Neural progenitor cell (in vitro differentiated cells): ENCODE measurements at regions not wholly inside any gene's neighbourhood (a gene's known extent, or its start where the extent isn't known, plus 50 kb on each side); places are given as distances from the start of the nearest gene placed in this dataset.

Experiments used
- DNase-seq: peaks from one replicate; pipeline ENCODE4 v3.0.0-alpha.2; 2016; ENCODE audit warnings: low spot score
- H2AFZ ChIP-seq: fragments of 200-600 bp; sonication (generic); replicated peaks from 2 replicates; pipeline ENCODE4 v1.6.1; 2016; ENCODE audit warnings: antibody characterized with exemption
- H3F3A ChIP-seq: fragments of 200-600 bp; sonication (generic); 2 replicates; pipeline ENCODE4 v1.6.1; 2016; ENCODE audit warnings: antibody characterized with exemption, low read depth
- H3K27ac ChIP-seq: fragments of 200-600 bp; sonication (generic); 2 replicates; pipeline ENCODE4 v1.5.1; 2016; ENCODE audit warnings: mild to moderate bottlenecking
- H3K27me3 ChIP-seq: fragments of 200-600 bp; sonication (generic); 2 replicates; pipeline ENCODE4 v1.6.1; 2016; ENCODE audit warnings: mild to moderate bottlenecking, moderate library complexity
- H3K36me3 ChIP-seq: fragments of 200-600 bp; sonication (generic); 2 replicates; pipeline ENCODE4 v1.5.1; 2016
- H3K4me1 ChIP-seq: fragments of 200-600 bp; sonication (generic); 2 replicates; pipeline ENCODE4 v1.6.1; 2016; ENCODE audit warnings: mixed run types
- H3K4me2 ChIP-seq: fragments of 200-600 bp; sonication (generic); 2 replicates; pipeline ENCODE4 v1.6.1; 2016
- H3K4me3 ChIP-seq: fragments of 200-600 bp; sonication (generic); 2 replicates; pipeline ENCODE4 v1.5.1; 2016
- H3K79me2 ChIP-seq: fragments of 200-600 bp; sonication (generic); 2 replicates; pipeline ENCODE4 v1.6.1; 2016; ENCODE audit warnings: low read depth
- H3K9ac ChIP-seq: fragments of 200-600 bp; sonication (generic); 2 replicates; pipeline ENCODE4 v1.6.1; 2016
- H3K9me3 ChIP-seq: fragments of 200-600 bp; sonication (generic); 2 replicates; pipeline ENCODE4 v1.5.1; 2016; ENCODE audit warnings: low read depth
- H4K20me1 ChIP-seq: fragments of 200-600 bp; sonication (generic); 2 replicates; pipeline ENCODE4 v1.6.1; 2016; ENCODE audit warnings: low read depth
- H3K27ac Mint-ChIP-seq: 3 replicates; pipeline ENCODE4 v1.8.0; 2021; ENCODE audit warnings: mixed read lengths
- H3K27me3 Mint-ChIP-seq: 2 replicates; pipeline ENCODE4 v1.8.0; 2022; ENCODE audit warnings: low read depth, mild to moderate bottlenecking, inconsistent platforms, moderate library complexity, mixed read lengths; ENCODE audit not compliant: insufficient read depth
- H3K36me3 Mint-ChIP-seq: 3 replicates; pipeline ENCODE4 v1.8.0; 2021; ENCODE audit warnings: mixed read lengths
- H3K4me1 Mint-ChIP-seq: 3 replicates; pipeline ENCODE4 v1.8.0; 2021; ENCODE audit warnings: mixed read lengths
- H3K4me3 Mint-ChIP-seq: 3 replicates; pipeline ENCODE4 v1.8.0; 2021; ENCODE audit warnings: mild to moderate bottlenecking, moderate library complexity, mixed read lengths
- H3K9me3 Mint-ChIP-seq: 3 replicates; pipeline ENCODE4 v1.8.0; 2020; ENCODE audit warnings: mixed read lengths
- EZH2 ChIP-seq: fragments of 200-600 bp; sonication (generic); IDR thresholded peaks from 2 replicates; pipeline ENCODE4 v1.6.1; 2017; ENCODE audit warnings: antibody characterized with exemption, mild to moderate bottlenecking, moderate library complexity
- EZH2phosphoT487 ChIP-seq: fragments of 200-600 bp; sonication (generic); IDR thresholded peaks from 2 replicates; pipeline ENCODE4 v1.6.1; 2017; ENCODE audit warnings: antibody characterized with exemption
- TF ChIP-seq, protein P1 (sequence below): fragments of 200-600 bp; sonication (generic); IDR thresholded peaks from 2 replicates; pipeline ENCODE4 v1.5.1; 2017; ENCODE audit warnings: antibody characterized with exemption, mild to moderate bottlenecking

- Histone ChIP-seq H3K79me2 (peaks cover 45% of the 10 kb centered on the region), H3K27ac (no peak overlapping the region), H4K20me1 (no peaks in the 10 kb centered on the region), H3K4me3 (no peak overlapping the region), H2AFZ (no peak overlapping the region), H3K36me3 (peaks cover 3% of the 10 kb centered on the region), H3K9me3 (peaks cover 6% of the 10 kb centered on the region), H3F3A (no peaks in the 10 kb centered on the region), H3K4me2 (no peak overlapping the region), H3K27me3 (no peaks in the 10 kb centered on the region), H3K4me1 (peaks cover 15% of the 10 kb centered on the region), H3K9ac (no peak overlapping the region)
- peaks cover 17% of the 10 kb centered on the region for H3K4me1 Mint-ChIP-seq
- H3K27me3 Mint-ChIP-seq = no peaks in the 10 kb centered on the region
- H3K9me3 Mint-ChIP-seq = peaks cover 31% of the 10 kb centered on the region
- peaks cover 42% of the 10 kb centered on the region for H3K36me3 Mint-ChIP-seq
- H3K4me3 Mint-ChIP-seq = no peak overlapping the region
- TF ChIP-seq, protein P1, sequence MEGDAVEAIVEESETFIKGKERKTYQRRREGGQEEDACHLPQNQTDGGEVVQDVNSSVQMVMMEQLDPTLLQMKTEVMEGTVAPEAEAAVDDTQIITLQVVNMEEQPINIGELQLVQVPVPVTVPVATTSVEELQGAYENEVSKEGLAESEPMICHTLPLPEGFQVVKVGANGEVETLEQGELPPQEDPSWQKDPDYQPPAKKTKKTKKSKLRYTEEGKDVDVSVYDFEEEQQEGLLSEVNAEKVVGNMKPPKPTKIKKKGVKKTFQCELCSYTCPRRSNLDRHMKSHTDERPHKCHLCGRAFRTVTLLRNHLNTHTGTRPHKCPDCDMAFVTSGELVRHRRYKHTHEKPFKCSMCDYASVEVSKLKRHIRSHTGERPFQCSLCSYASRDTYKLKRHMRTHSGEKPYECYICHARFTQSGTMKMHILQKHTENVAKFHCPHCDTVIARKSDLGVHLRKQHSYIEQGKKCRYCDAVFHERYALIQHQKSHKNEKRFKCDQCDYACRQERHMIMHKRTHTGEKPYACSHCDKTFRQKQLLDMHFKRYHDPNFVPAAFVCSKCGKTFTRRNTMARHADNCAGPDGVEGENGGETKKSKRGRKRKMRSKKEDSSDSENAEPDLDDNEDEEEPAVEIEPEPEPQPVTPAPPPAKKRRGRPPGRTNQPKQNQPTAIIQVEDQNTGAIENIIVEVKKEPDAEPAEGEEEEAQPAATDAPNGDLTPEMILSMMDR = no peak
- TF ChIP-seq EZH2phosphoT487 (no peak), EZH2 (no peak)
- DNase-seq = no peak
- no peak overlapping the region for H3K27ac Mint-ChIP-seq
These were observed 97.3 kb downstream of the GEMIN8 start for GRCh38 chrX:13932416-13932815.

DNA sequence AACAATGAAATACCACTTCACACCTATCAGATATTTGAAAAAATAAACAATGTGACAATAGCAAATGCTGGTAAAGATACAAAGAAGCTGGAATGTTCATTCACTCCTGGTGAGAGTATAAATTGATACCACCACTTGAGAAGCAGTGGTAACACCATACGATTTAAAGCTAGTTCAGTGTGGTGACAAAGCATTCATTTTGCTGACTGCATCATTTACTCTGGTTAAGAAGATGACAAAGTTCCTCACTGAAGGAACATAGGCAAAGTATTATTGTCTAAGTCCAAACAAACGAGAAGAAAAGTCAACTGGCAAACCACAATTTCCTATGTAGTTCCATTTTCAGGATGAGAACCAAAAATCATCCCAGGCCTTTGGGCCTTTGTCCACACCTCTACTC, 102.5 kb downstream of the GEMIN8 start:
- H3K27me3 Mint-ChIP-seq = no peaks in the 10 kb centered on the region
- H3K9me3 ChIP-seq = peaks cover 9% of the 10 kb centered on the region
- no peak overlapping the region for H3K4me3 ChIP-seq
- peaks cover 26% of the 10 kb centered on the region for H3K9me3 Mint-ChIP-seq
- H3K27me3 ChIP-seq = no peaks in the 10 kb centered on the region
- no peaks in the 10 kb centered on the region for H4K20me1 ChIP-seq
- H3K4me1 Mint-ChIP-seq = no peaks in the 10 kb centered on the region
- peaks cover 33% of the 10 kb centered on the region for H3K36me3 Mint-ChIP-seq
- TF ChIP-seq, protein P1 = no peak
- no peak for TF ChIP-seq EZH2phosphoT487
- no peak for TF ChIP-seq EZH2
- peaks cover 3% of the 10 kb centered on the region for H3K4me1 ChIP-seq
- H3K4me3 Mint-ChIP-seq = no peak overlapping the region
- H3K27ac Mint-ChIP-seq = no peak overlapping the region
- no peak overlapping the region for H3K4me2 ChIP-seq
- H3K36me3 ChIP-seq = peaks cover 3% of the 10 kb centered on the region
- no peak overlapping the region for H3K9ac ChIP-seq
- H2AFZ ChIP-seq = no peak overlapping the region
- H3K79me2 ChIP-seq = peaks cover 27% of the 10 kb centered on the region
- H3F3A ChIP-seq = no peaks in the 10 kb centered on the region
- H3K27ac ChIP-seq = no peak overlapping the region
- no peak for DNase-seq

GRCh38 chrX:13923845-13924244, 105.8 kb downstream of the GEMIN8 start:
- no peak overlapping the region for H2AFZ ChIP-seq
- no peak overlapping the region for H3K4me3 ChIP-seq
- H3F3A ChIP-seq = no peaks in the 10 kb centered on the region
- TF ChIP-seq, protein P1 = no peak
- TF ChIP-seq EZH2 (no peak), EZH2phosphoT487 (no peak)
- H3K9me3 ChIP-seq = peaks cover 4% of the 10 kb centered on the region
- H3K4me3 Mint-ChIP-seq = no peak overlapping the region
- H3K27me3 ChIP-seq = no peaks in the 10 kb centered on the region
- peaks cover 17% of the 10 kb centered on the region for H3K79me2 ChIP-seq
- peaks cover 3% of the 10 kb centered on the region for H3K36me3 ChIP-seq
- H4K20me1 ChIP-seq = no peaks in the 10 kb centered on the region
- no peaks in the 10 kb centered on the region for H3K27me3 Mint-ChIP-seq
- peaks cover 16% of the 10 kb centered on the region for H3K9me3 Mint-ChIP-seq
- H3K27ac ChIP-seq = no peak overlapping the region
- no peak overlapping the region for H3K9ac ChIP-seq
- H3K4me1 Mint-ChIP-seq = no peaks in the 10 kb centered on the region
- no peak overlapping the region for H3K27ac Mint-ChIP-seq
- H3K4me1 ChIP-seq = peaks cover 3% of the 10 kb centered on the region
- peaks cover 24% of the 10 kb centered on the region for H3K36me3 Mint-ChIP-seq
- H3K4me2 ChIP-seq = no peak overlapping the region
- no peak for DNase-seq
